ENCODE measurements at regions not wholly inside any gene's neighbourhood (a gene's known extent, or its start where the extent isn't known, plus 50 kb on each side); places are given as distances from the start of the nearest gene placed in this dataset.

- DNase-seq (ENCODE audit: low read depth), result no peak
- TF ChIP-seq CTCF (IDR thresholded peaks at IDR 0.05; ENCODE audit: insufficient read depth, low read depth, low read length), result no peak
- no peak overlapping the region for H3K4me3 ChIP-seq (ENCODE audit: low read depth, low read length)
These were observed 182.0 kb upstream of the DCN start for GRCh38 chr12:91364471-91365184.

GRCh38 chr12:91361864-91362263, 179.2 kb upstream of the DCN start:
- no peak overlapping the region for H3K4me3 ChIP-seq (ENCODE audit: low read depth, low read length)
- peak; percentile 68 for DNase-seq (ENCODE audit: low read depth)
- peak; percentile 57 for TF ChIP-seq CTCF (IDR thresholded peaks at IDR 0.05; ENCODE audit: insufficient read depth, low read depth, low read length)

- DNase-seq (ENCODE audit: low read depth), result no peak
- no peak overlapping the region for H3K4me3 ChIP-seq (ENCODE audit: low read depth, low read length)
- no peak for TF ChIP-seq CTCF (IDR thresholded peaks at IDR 0.05; ENCODE audit: insufficient read depth, low read depth, low read length)
These were observed 174.8 kb upstream of the DCN start for GRCh38 chr12:91357381-91357780.

- H3K4me3 ChIP-seq (ENCODE audit: low read depth, low read length), result no peak overlapping the region
- no peak for TF ChIP-seq CTCF (IDR thresholded peaks at IDR 0.05; ENCODE audit: insufficient read depth, low read depth, low read length)
- no peak for DNase-seq (ENCODE audit: low read depth)
These were observed 173.8 kb upstream of the DCN start for GRCh38 chr12:91356405-91356804.

GRCh38 chr12:91355150-91356006, 172.8 kb upstream of the DCN start:
- peak; percentile 82 for DNase-seq (ENCODE audit: low read depth)
- peak; percentile 93 for TF ChIP-seq CTCF (IDR thresholded peaks at IDR 0.05; ENCODE audit: insufficient read depth, low read depth, low read length)

GRCh38 chr12:91353266-91353665, 170.6 kb upstream of the DCN start:
- no peak overlapping the region for H3K4me3 ChIP-seq (ENCODE audit: low read depth, low read length)
- no peak for TF ChIP-seq CTCF (IDR thresholded peaks at IDR 0.05; ENCODE audit: insufficient read depth, low read depth, low read length)
- no peak for DNase-seq (ENCODE audit: low read depth)

More at GRCh38 chr12:91355150-91356006, 172.8 kb upstream of the DCN start:
- H3K4me3 ChIP-seq (ENCODE audit: low read depth, low read length), result no peak overlapping the region

Data from fibroblast of villous mesenchyme (primary cell).